AG09319 (cell line): ENCODE measurements at regions not wholly inside any gene's neighbourhood (a gene's known extent, or its start where the extent isn't known, plus 50 kb on each side); places are given as distances from the start of the nearest gene placed in this dataset.
"Not testable (repeated sequence)": the region's sequence is repeated elsewhere in the genome, so short reads cannot be mapped to it uniquely, and the experiment has no call there.

Experiments used
- DNase-seq: peaks from one replicate; pipeline ENCODE4 v3.0.0-alpha.2; 2010; ENCODE audit warnings: low read depth; ENCODE audit errors: extremely low read depth
- TF ChIP-seq, protein P1 (sequence below): IDR thresholded peaks from 2 replicates; pipeline ENCODE4 v1.5.1; 2011; ENCODE audit warnings: low read depth, mild to moderate bottlenecking, inconsistent platforms, low read length, moderate library complexity

DNA sequence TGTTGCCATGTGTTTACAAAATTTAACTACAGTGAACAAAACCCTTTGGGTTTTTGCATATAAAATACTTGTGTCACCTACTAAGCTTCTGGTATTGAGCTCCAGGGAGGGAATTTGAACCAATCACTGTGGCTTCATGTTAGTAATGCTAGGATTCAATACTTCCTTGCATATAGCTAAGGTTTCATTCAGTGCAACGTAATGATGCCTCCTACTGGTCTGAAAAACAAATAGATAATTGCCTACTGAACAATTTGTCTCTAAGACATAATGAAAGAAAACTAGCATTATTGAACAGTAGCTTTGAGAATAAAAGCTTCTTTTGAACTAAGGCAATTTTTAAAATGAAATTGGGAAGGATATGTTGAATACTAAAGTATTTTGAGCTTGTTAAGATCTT, 244.4 kb downstream of the ZWINT start:
- TF ChIP-seq, protein P1, sequence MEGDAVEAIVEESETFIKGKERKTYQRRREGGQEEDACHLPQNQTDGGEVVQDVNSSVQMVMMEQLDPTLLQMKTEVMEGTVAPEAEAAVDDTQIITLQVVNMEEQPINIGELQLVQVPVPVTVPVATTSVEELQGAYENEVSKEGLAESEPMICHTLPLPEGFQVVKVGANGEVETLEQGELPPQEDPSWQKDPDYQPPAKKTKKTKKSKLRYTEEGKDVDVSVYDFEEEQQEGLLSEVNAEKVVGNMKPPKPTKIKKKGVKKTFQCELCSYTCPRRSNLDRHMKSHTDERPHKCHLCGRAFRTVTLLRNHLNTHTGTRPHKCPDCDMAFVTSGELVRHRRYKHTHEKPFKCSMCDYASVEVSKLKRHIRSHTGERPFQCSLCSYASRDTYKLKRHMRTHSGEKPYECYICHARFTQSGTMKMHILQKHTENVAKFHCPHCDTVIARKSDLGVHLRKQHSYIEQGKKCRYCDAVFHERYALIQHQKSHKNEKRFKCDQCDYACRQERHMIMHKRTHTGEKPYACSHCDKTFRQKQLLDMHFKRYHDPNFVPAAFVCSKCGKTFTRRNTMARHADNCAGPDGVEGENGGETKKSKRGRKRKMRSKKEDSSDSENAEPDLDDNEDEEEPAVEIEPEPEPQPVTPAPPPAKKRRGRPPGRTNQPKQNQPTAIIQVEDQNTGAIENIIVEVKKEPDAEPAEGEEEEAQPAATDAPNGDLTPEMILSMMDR = no peak
- DNase-seq = no peak

DNA sequence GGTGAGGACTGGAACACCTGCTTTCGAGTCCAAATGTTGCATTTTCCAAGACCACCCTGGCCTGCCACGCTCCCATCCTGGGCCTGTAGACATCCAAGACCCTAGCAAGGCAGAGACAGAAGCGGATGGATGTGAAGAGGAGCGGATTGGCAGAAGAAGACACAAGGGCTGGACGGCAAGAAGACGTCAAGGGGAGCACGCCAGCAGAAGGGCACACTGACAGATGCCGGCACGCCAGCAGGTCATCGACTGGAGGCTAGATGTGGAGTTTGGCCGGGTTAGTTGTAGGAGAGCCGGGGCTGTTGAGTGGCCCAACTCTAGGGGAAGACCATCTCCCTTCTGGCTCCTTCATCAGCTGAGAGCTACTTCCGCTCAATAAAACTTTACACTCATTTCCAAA, 251.6 kb downstream of the ZWINT start:
- TF ChIP-seq, protein P1 = no peak
- DNase-seq = no peak

DNA sequence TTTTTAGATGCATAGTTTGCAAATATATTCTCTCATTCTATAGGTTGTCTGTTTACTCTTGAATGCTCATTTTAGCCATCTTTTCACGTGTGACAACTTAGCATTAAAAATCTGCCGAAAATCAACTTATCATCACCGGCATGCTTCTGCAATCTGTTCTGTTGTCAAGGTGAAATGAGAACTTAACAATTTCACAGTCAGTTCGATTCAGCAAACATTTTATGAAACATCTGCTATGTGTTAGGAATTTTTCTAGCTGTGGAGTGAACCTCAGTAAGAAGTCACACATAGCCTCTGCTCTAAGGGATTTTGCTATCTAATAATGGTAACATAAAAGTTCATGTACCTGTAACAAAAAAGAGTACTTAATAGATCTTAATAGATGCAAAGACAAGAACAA, 256.1 kb downstream of the ZWINT start:
- DNase-seq = no peak
- TF ChIP-seq, protein P1 = no peak

DNA sequence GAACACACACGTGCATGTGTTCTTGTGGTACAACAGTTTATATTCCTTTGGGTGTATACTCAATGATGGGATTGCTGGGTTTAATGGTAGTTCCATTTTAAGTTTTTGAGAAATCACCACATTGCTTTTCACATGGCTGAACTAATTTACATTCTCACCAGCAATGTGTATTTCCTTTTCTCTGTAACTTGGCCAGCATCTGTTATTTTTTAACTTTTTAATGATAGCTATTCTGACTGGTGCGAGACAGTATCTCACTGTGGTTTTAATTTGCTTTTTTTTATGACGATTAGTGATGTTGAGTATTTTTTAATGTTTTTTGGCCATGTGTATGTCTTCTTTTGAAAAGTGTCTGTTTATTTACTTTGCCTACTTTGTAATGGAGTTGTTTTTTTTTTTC, 256.6 kb downstream of the ZWINT start:
- no peak for DNase-seq
- TF ChIP-seq, protein P1 = no peak

DNA sequence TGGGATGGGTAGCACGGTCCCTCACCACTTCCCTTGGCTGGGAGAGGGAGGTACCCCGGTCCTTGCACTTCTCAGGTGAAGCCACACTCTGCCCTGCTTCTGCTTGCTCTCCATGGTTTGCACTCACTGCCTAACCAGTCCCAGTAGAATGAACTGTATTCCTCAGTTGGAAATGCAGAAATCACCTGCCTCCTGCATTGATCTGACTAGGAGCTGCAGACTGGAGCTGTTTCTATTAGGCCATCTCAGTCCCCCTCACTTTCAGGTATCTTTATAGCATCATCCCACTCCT, 264.9 kb downstream of the ZWINT start:
- DNase-seq = no peak
- TF ChIP-seq, protein P1 = no peak

DNA sequence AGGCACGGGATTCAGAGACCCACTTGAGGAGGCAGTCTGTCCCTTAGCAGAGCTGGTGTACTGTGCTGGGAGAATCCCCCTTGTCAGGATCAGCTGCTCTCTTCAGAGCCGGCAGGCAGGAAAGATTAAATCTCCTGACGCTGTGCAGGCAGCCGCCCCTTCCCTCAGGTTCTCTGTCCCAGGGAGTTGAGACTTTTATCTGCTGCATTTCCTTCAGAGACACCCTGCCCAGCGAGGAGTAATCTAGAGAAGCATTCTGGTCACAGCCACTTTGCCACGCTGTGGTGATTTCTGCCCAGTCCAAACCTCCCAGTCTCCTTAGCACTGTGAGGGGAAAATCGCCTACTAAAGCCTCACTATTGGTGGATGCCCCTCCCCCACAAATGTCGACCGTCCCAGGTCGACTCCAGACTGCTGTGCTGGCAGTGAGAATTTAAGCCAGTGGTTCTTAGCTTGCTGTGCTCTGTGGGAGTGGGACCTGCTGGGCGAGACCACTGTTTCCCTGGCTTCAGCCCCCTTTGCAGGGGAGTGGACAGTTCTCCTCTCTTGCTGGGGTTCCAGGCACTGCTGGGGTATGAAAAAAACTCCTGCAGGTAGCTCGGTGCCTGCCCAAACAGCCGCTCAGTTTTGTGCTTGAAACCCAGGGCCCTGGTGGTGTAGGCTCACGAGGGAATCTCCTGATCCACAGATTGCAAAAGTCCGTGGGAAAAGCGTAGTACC, 265.4 kb downstream of the ZWINT start:
- DNase-seq = no peak
- TF ChIP-seq, protein P1 = no peak

DNA sequence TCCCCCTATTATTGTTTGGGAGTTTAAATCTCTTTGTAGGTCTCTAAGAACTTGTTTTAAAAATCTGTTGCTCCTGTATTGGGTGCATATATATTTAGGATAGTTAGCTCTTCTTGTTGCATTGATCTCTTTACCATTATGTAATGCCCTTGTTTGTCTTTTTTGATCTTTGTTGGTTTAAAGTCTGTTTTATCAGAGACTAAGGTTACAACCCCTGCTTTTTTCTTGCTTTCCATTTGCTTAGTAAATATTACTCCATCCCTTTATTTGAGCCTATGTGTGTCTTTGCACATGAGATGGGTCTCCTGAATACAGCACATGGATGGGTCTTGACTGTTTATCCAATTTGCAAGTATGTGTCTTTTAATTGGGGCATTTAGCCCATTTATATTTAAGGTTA, 267.4 kb downstream of the ZWINT start:
- DNase-seq = not testable (repeated sequence)

DNA sequence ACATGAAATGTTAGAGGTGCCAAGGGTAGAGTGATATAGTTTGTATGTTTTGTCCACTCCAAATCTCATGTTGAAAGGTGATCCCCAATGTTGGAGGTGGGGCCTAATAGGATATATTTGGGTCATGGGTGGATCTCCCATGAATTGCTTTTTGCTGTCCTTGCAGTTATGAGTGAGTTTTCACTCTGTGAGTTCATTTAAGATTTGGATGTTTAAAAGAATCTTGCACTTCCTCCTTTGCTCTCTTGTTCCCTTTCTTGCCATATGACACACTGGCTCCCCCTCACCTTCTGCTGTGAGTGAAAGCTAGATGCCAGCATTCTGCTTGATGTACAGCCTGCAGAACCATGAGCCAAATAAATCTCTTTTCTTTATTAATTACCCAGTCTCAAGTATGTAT, 269.2 kb downstream of the ZWINT start:
- no peak for DNase-seq
- TF ChIP-seq, protein P1 = no peak
